Kidney epithelial cell (primary cell): ENCODE measurements at regions not wholly inside any gene's neighbourhood (a gene's known extent, or its start where the extent isn't known, plus 50 kb on each side); places are given as distances from the start of the nearest gene placed in this dataset.

Experiments used
- DNase-seq: peaks from one replicate; pipeline ENCODE4 v3.0.0-alpha.2; 2010; ENCODE audit warnings: low read depth
- H3K27me3 ChIP-seq: 2 replicates; pipeline ENCODE4 v1.6.0; 2011; ENCODE audit warnings: low read length; ENCODE audit not compliant: control insufficient read depth, insufficient read depth
- H3K36me3 ChIP-seq: 2 replicates; pipeline ENCODE4 v1.5.1; 2011; ENCODE audit warnings: low read length; ENCODE audit not compliant: control insufficient read depth, insufficient read depth
- H3K4me3 ChIP-seq: 2 replicates; pipeline ENCODE4 v1.5.1; 2011; ENCODE audit warnings: low read depth, mild to moderate bottlenecking, control low read depth, low read length
- CTCF ChIP-seq: IDR thresholded peaks from 2 replicates; pipeline ENCODE4 v1.5.1; 2011; ENCODE audit warnings: mild to moderate bottlenecking, moderate library complexity, low read length, control low read depth, inconsistent platforms; ENCODE audit not compliant: insufficient read depth, poor library complexity, severe bottlenecking

GRCh38 chr18:21928925-21929324 is 188.3 kb downstream of the MIB1 start:
- TF ChIP-seq CTCF, result no peak
- no peak for DNase-seq
- Histone ChIP-seq H3K4me3 (no peak overlapping the region), H3K36me3 (no peaks in the 10 kb centered on the region), H3K27me3 (no peaks in the 10 kb centered on the region)

DNA sequence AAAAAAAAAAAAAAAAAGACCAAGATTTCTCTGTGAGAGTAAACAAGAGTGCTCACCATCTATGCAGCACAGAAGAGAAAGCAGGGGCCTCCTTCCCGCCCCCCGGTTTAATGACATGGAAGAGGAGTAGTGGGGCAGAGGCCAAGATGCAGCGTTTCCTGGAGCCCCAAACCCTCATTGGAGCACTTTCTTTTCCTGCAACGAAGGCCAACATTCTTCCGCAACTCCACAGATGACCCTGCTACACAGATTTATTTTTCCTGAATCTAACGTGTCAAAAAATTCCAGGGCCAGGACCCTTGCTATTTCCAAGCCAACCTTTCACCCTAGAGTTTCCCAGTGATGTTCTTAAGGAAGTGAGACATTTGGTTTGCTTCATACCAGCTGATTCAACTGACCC is 189.6 kb downstream of the MIB1 start:
- H3K4me3 ChIP-seq, result no peak overlapping the region
- H3K36me3 ChIP-seq, result no peaks in the 10 kb centered on the region
- no peaks in the 10 kb centered on the region for H3K27me3 ChIP-seq
- no peak for TF ChIP-seq CTCF
- no peak for DNase-seq

DNA sequence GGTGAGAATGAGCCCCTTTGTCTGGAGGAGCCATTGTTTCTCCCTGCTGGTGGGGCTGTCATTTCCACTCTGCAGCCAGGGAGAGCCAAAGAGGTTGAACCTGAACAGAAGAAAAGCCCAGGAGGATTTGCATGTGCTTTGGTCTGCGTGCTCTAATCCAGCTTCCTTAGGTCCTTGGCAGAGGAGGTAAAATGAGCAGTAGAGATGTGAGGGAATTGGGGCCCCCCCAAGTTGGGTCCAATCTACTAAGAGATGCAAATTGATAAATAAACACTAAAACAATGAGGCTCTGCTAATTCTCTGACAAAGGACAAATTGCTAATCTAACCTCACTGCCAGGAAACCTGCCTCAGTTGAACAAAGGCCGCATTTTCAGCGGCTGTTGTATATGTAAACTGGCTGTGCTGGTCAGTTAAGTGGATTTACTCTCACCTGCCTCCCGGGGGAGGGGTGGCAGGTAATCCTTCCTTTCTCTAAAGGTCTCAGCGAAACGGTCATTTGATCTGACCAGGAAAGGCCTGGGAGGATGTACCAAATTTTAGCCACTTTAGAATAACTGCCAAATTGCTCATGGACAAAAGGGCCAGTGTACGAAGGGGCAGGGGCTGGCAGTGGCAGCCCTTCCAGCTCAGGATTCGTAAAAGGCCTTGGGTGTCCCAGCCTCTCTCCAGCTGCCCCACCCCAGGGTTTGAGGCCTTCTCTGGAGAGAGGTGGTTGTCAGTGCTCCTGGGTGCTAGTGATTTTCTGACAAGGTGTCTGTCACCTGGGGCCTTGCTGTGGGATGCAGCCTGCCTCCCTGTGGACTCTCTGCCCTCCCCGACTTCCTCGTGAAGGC is 193.6 kb downstream of the MIB1 start:
- no peak for TF ChIP-seq CTCF

DNA sequence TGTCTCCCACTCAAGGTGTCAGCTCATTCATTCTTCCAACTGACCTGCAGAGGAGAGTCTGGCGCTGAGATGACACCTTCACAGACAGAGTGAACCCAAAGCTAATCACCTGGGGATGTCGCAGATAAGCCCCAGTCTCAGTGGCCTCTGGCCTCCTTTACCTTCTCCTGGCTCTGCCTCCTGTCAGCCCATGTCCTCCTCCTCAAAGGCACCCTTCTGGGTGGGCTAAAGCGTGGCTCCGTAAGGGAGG is 194.1 kb downstream of the MIB1 start:
- Histone ChIP-seq H3K27me3 (no peaks in the 10 kb centered on the region), H3K36me3 (no peaks in the 10 kb centered on the region), H3K4me3 (no peak overlapping the region)
- TF ChIP-seq CTCF, result no peak
- no peak for DNase-seq

More for the DNA sequence above, 193.6 kb downstream of the MIB1 start:
- Histone ChIP-seq H3K4me3 (no peak overlapping the region), H3K36me3 (no peaks in the 10 kb centered on the region), H3K27me3 (no peaks in the 10 kb centered on the region)
- no peak for DNase-seq

DNA sequence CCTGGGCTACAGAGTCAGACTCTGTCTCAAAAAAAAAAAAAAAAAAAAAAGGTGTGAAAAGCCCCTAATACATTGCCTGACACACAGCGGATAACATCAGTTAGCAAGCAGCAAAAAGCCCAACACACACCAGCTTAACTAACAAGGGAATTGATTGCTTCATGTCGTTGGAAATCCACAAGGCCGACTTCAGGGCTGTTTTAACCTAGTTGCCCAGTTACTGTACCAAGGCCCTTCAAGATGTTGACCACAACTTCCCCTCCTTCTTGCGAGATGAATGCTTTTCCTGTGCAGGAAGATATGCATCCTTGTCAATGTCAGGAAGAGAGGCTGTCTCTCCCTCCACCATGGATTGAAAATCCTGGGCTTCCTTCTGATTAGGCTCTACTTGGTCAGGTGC is 202.9 kb downstream of the MIB1 start:
- Histone ChIP-seq H3K4me3 (no peak overlapping the region), H3K27me3 (no peaks in the 10 kb centered on the region), H3K36me3 (no peaks in the 10 kb centered on the region)
- DNase-seq, result no peak
- no peak for TF ChIP-seq CTCF
